ENCODE measurements at regions not wholly inside any gene's neighbourhood (a gene's known extent, or its start where the extent isn't known, plus 50 kb on each side); places are given as distances from the start of the nearest gene placed in this dataset.

DNA sequence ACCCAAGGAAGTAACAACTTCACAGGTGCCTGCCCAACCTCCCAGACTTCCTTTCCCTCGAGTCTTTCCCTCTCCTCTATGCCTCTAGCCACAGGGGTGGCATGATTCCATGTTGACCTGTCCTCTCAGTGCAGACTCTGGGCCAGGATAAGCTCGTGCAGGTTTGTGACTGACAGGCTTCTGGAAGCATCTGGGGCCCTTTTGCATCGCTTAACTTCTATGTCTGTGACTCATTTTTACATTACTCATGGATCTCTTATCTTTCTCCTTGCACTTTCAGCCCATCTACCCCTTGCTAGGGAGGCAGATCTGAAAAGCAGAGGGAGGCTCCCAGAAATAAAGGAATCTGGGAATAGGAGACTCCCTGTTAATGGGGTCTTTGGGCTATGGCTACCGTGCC is 98.5 kb upstream of the RIOK3 start (continued):
- TF ChIP-seq FOS (IDR thresholded peaks at IDR 0.05; ENCODE audit: extremely low read depth, insufficient read length) (peak; percentile 45), XRCC3 (IDR thresholded peaks at IDR 0.05) (no peak), EHMT2 (IDR thresholded peaks at IDR 0.05) (0 out of 2 replicates have a peak, but pooled peaks have one; percentile 14), MEIS2 (IDR thresholded peaks at IDR 0.05; ENCODE audit: partially characterized antibody) (peak; percentile 42), YBX1 (IDR thresholded peaks at IDR 0.05) (no peak), NFE2 (IDR thresholded peaks at IDR 0.05; ENCODE audit: low read depth) (no peak), CHD1 (IDR thresholded peaks at IDR 0.05; ENCODE audit: low read length) (no peak), ZBTB7A (IDR thresholded peaks at IDR 0.05; ENCODE audit: borderline replicate concordance, control insufficient read depth, low read depth, low read length) (no peak), MBD2 (IDR thresholded peaks at IDR 0.05; ENCODE audit: borderline replicate concordance, low read depth) (no peak), SNRNP70 (optimal IDR thresholded peaks at IDR 0.05; ENCODE audit: low read depth, low read length) (no peak), EP400 (IDR thresholded peaks at IDR 0.05) (no peak), SMARCC2 (IDR thresholded peaks at IDR 0.05; ENCODE audit: low read depth) (0 out of 2 replicates have a peak, but pooled peaks have one; percentile 29), NCOR1 (IDR thresholded peaks at IDR 0.05) (no peak), GABPB1 (CRISPR knock-in tag; IDR thresholded peaks at IDR 0.05) (no peak), THRAP3 (IDR thresholded peaks at IDR 0.05; ENCODE audit: borderline replicate concordance) (no peak)
- TF ChIP-seq, protein P1, sequence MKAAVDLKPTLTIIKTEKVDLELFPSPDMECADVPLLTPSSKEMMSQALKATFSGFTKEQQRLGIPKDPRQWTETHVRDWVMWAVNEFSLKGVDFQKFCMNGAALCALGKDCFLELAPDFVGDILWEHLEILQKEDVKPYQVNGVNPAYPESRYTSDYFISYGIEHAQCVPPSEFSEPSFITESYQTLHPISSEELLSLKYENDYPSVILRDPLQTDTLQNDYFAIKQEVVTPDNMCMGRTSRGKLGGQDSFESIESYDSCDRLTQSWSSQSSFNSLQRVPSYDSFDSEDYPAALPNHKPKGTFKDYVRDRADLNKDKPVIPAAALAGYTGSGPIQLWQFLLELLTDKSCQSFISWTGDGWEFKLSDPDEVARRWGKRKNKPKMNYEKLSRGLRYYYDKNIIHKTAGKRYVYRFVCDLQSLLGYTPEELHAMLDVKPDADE (conservative IDR thresholded peaks at IDR 0.05; ENCODE audit: control insufficient read depth, low read depth, low read length), result no peak
- TF ChIP-seq, protein P2, sequence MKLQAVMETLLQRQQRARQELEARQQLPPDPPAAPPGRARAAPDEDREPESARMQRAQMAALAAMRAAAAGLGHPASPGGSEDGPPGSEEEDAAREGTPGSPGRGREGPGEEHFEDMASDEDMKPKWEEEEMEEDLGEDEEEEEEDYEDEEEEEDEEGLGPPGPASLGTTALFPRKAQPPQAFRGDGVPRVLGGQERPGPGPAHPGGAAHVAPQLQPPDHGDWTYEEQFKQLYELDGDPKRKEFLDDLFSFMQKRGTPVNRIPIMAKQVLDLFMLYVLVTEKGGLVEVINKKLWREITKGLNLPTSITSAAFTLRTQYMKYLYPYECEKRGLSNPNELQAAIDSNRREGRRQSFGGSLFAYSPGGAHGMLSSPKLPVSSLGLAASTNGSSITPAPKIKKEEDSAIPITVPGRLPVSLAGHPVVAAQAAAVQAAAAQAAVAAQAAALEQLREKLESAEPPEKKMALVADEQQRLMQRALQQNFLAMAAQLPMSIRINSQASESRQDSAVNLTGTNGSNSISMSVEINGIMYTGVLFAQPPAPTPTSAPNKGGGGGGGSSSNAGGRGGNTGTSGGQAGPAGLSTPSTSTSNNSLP (IDR thresholded peaks at IDR 0.05; ENCODE audit: borderline replicate concordance, low read depth, low read length), result no peak
- TF ChIP-seq, protein P3, sequence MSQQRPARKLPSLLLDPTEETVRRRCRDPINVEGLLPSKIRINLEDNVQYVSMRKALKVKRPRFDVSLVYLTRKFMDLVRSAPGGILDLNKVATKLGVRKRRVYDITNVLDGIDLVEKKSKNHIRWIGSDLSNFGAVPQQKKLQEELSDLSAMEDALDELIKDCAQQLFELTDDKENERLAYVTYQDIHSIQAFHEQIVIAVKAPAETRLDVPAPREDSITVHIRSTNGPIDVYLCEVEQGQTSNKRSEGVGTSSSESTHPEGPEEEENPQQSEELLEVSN (IDR thresholded peaks at IDR 0.05; ENCODE audit: borderline replicate concordance in 1 of 2, extremely low read depth in 1 of 2, insufficient read depth in 1 of 2, insufficient read length in 1 of 2, low read depth in 1 of 2, low read length in 1 of 2, poor library complexity in 1 of 2, severe bottlenecking in 1 of 2), result peak in 1 of 2 experiments; percentile 12
- TF ChIP-seq, protein P4, sequence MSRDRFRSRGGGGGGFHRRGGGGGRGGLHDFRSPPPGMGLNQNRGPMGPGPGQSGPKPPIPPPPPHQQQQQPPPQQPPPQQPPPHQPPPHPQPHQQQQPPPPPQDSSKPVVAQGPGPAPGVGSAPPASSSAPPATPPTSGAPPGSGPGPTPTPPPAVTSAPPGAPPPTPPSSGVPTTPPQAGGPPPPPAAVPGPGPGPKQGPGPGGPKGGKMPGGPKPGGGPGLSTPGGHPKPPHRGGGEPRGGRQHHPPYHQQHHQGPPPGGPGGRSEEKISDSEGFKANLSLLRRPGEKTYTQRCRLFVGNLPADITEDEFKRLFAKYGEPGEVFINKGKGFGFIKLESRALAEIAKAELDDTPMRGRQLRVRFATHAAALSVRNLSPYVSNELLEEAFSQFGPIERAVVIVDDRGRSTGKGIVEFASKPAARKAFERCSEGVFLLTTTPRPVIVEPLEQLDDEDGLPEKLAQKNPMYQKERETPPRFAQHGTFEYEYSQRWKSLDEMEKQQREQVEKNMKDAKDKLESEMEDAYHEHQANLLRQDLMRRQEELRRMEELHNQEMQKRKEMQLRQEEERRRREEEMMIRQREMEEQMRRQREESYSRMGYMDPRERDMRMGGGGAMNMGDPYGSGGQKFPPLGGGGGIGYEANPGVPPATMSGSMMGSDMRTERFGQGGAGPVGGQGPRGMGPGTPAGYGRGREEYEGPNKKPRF (IDR thresholded peaks at IDR 0.05; ENCODE audit: low read depth, low read length), result no peak
- TF ChIP-seq, protein P5, sequence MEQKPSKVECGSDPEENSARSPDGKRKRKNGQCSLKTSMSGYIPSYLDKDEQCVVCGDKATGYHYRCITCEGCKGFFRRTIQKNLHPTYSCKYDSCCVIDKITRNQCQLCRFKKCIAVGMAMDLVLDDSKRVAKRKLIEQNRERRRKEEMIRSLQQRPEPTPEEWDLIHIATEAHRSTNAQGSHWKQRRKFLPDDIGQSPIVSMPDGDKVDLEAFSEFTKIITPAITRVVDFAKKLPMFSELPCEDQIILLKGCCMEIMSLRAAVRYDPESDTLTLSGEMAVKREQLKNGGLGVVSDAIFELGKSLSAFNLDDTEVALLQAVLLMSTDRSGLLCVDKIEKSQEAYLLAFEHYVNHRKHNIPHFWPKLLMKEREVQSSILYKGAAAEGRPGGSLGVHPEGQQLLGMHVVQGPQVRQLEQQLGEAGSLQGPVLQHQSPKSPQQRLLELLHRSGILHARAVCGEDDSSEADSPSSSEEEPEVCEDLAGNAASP (IDR thresholded peaks at IDR 0.05), result no peak
- TF ChIP-seq, protein P6, sequence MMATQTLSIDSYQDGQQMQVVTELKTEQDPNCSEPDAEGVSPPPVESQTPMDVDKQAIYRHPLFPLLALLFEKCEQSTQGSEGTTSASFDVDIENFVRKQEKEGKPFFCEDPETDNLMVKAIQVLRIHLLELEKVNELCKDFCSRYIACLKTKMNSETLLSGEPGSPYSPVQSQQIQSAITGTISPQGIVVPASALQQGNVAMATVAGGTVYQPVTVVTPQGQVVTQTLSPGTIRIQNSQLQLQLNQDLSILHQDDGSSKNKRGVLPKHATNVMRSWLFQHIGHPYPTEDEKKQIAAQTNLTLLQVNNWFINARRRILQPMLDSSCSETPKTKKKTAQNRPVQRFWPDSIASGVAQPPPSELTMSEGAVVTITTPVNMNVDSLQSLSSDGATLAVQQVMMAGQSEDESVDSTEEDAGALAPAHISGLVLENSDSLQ (IDR thresholded peaks at IDR 0.05), result peak; percentile 95

Measured in K562 (cell line).